Hematopoietic multipotent progenitor cell treated with erythropoietin and hydrocortisone succinate and interleukin-3 and kit ligand, for 6 days (in vitro differentiated cells): ENCODE measurements at regions not wholly inside any gene's neighbourhood (a gene's known extent, or its start where the extent isn't known, plus 50 kb on each side); places are given as distances from the start of the nearest gene placed in this dataset.
A peak's percentile ranks its signal among the peaks of the same experiment; 100 is the strongest.
"Not testable (repeated sequence)": the region's sequence is repeated elsewhere in the genome, so short reads cannot be mapped to it uniquely, and the experiment has no call there.

ENCODE experiments used
- DNase-seq: peaks from one replicate; pipeline ENCODE4 v3.0.0-alpha.2; 2015

DNA sequence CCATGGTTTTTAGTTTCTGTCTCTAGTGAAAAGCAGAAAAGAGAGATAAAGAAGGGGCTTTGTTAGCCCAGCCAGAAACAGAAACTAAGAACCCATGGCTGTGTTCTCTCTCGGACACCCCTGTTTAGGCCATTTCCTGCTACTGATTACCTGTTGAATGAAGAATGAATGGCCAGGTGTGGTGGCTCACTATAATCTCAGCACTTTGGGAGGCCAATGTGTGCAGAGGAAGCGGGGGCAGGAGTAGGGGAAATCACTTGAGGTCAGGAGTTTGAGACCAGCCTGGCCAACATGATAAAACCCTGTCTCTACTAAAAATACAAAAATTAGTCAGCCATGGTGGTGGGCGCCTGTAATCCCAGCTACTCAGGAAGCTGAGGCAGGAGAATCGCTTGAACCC, 93.8 kb upstream of the MSH6 start:
- DNase-seq = not testable (repeated sequence)

DNA sequence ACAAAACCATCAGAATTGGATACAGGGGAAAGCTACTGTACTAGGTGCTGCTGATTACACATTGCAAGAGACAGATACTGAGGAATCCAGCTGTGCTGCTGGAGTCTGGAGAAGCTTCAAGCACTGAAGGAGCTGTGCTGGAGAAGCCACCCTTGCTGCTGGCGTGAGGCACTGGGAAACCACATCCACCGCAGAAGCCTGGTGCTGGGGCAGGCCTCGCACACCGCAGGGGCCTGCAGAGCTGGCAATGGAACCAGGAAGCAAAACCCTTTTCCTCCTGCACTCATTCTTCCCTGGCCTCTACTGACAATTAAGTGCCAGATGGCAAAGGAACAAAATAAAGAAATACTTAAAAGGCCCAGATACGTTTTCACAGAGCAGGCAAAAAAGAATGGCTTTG, 94.4 kb upstream of the MSH6 start:
- DNase-seq = no peak

DNA sequence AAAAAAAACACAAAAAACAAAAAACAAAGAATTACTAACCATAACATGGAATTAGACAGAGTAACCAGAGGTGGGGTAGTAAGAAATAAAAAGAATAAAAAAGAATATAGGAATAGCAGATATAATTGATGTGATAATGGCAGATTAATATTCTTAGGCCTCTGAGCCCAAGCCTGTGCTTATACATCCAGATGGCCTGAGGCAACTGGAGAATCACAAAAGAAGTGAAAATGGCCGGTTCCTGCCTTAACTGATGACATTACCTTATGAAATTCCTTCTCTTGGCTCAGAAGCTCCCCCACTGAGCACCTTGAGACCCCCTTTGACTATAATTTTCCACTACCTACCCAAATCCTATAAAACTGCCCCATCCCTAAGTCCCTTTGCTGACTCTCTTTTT, 95.1 kb upstream of the MSH6 start:
- no peak for DNase-seq

DNA sequence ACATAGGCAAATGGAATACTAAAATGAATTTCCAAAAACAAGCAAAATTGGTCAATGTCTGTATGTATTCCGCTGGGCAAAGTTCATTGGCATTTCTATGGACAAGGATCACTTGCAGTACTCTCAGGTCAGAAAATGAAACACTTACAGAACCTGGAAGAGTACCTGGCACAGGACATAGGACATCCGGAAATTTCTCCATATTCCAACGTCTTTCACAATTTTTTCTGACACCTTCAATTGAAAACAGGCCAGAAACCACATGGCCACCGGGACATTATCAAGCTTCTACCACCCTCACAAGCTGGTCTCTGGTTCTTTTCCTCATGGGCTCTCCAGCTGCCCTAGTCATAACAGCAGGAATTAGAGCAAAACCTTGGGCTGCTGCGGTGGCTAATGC, 96.9 kb upstream of the MSH6 start:
- DNase-seq = no peak

DNA sequence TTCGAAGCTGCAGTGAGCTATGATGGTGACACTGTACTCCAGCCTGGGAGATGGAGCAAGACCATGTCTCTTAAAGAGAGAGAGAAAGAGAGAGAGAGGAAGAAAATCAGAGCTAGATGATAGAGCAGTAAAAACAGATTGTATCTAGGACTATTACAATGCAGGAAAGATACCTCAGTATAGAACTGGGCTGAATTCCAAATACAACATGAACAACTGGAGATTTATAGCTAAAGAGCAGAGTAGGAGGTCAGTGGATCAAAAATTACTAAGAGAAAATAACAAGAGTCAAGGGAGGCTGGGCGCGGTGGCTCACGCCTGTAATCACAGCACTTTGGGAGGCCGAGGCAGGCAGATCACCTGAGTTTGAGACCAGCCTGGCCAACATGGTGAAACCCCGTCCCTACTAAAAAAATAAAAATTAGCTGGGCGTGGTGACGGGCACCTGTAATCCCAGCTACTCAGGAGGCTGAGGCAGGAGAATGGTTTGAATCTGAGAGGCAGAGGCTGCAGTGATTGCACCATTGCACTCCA, 100.7 kb upstream of the MSH6 start:
- no peak for DNase-seq

DNA sequence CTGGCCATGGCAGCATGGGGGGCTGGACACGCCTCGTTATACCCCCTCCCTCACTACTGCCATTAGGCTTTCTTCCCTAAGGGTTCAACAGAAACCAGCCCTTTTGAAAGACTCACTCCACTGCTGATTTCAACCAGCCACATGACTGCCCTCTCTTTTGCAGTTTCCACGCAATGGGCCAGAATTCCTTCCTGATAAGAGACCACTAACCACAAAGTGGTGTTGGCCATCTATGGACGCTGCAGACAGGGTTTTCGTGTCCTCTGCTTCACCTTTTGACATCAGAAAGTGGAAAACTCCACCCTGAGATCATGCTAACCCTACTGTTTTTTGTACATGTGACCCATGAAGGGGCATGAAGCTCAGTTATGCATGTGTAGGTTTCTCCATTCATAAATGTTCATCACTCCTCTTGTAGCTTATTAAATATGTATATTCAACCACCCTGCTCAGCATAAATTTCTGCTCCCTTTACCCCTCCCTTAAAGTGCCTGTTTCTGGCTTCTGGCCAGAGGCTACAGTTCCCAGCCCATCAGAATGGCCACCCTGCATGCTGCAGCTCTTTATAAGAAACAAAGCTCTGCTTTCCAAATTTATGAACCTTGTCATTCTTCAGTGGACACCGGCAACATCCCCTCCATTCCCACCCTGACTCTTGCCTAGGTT, 105.6 kb upstream of the KCNK12 start:
- DNase-seq = peak; percentile 71

DNA sequence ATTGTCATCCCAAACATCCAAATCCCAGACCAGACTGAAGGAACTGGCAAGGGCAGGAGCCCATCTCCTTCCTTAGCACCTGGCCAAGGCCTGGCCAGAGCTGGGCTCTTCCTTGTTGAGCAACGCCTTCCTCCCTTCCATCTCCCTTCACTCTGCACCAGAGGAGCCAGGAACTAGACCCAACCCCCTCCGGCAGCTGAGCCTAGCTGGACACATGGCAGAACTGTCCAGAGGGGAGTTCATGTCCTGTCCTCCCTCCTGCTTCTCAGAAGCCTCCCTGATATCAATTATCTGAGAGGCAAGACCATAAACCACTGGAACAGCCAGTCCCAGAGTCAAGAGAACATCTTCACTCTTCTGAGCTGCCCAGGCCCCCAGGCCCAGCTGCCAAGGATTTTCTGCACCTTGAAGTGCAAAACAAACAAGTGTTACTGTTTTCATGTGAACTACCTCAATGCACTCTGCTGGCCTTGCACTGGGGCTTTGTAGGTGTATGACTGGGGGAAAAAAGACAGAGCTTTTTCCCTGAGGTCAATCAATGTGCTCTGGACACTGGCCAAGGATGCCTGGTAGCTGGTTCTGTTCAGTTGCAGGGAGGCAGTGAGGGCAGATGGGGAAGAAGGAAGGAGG, 104.5 kb upstream of the KCNK12 start:
- DNase-seq = no peak

DNA sequence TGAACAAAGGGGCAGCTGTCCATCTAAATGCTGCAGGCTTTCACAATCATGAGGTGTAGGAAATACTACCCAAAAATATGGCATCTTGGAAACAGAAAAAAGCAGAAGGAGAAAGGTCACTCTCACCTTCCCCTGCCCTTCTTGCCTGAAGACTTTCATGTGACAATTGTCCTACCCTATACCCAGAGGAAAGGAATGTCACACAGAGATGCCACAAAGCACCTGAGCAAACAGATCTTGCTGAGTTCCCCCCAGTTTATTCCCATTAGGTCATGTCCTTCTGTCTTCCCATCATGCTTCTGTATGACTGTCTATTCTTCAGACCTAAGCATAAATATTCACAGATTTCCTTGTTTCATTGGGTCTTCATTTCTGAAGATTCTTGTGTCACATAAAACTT, 95.5 kb upstream of the KCNK12 start:
- DNase-seq = no peak

DNA sequence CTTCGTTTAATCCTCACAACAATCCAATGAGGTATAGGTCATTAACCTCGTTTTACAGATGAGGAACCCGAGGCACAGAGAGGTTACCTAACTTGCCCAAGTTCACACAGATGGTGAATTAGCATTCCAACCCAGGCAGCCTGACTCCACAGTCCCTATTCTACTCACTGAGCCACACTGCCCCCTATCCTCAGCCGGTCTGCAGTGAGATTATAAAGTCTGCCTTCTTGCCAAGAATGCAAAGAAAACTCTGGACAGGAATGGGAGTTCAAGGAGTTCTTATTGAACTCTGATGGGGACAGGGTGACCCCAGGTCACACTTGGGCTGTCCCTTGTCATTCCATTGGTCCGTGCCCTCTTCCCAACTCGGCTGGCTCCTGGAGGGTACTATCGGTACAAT, 94.0 kb upstream of the KCNK12 start:
- peak; percentile 32 for DNase-seq

DNA sequence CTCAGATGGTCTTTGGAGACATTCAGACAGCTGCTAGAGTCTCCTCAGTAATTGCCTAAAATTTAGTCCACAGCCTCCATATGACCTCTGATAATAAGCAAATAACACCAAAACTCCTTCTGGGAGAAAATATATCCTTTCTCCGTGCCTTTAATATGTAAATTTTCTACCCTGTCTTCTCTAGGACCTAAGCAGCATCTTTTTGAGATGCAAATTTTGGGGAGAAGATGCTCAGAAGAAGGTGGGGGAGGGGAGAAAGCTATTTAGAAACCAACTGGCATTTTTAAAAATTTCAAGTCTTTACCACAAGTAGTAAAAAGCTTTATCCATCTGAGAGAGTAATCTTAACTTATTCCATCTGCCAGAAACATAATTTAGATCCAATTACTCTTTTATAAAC, 91.8 kb upstream of the KCNK12 start:
- DNase-seq = no peak

DNA sequence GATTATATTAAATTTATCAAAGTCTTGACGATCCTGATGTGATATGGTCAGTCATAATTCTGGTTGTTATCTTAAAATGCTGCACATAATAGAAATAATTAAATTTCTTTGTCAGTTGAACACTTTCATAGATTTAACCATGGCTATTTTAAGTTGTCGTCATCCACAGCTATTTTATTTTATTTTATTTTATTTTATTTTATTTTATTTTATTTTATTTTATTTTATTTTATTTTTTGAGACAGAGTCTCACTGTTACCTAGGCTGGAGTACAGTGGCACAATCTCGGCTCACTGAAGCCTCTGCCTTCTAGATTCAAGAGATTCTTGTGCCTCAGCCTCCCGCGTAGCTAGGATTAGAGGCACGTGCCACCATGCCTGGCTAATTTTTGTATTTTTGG, 90.5 kb upstream of the KCNK12 start:
- DNase-seq = no peak

DNA sequence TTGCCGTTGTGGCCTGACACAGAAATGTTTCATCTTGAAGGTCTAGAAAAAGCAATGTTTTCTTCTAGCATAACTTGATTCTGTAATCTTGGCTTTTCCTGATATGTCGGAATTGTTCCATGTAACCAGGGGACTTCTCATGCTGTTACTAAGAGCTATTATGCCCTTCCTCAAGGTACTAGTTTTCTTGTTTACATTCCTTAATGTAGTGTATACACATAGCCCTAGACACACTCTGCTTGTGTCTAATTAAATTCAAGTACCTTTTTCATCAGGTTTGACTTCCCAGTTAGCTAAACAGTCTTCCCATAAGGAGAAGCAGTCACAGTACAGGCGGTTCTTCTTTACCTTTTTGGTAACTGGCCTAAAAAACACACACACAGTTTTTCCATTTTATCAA, 89.4 kb upstream of the KCNK12 start:
- DNase-seq = no peak

DNA sequence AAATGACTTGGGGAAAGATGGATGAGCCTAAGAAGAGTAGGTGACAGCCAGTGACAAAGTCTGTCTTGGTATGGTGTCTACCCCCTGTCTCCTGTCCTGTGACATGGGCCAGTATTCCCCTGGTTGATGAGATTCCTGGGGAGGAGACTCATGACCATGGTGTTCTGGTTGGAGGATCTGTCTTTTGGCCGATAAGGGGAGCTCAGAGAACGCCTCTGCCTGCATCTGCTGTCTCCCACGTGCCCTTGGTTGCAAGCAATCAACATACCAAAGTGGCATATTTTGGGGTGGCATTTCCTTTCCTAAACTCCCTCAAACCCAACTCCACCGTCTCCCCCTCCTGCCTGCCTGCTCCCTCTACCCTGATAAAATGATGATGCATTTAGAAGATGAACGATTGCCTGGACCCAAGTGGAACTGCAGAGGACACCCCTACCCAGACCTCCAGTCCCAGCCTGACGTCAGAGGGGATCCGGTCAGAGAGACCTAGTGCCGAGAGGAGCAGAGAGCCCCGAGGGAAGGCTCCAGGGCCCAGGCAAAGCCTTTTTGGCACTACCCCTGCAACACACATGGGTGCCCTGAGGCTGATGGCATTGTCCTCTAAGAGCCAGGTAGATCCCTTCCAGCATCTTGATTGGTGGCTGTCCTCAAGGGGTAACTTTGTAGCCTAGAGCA, 88.0 kb upstream of the KCNK12 start:
- no peak for DNase-seq

DNA sequence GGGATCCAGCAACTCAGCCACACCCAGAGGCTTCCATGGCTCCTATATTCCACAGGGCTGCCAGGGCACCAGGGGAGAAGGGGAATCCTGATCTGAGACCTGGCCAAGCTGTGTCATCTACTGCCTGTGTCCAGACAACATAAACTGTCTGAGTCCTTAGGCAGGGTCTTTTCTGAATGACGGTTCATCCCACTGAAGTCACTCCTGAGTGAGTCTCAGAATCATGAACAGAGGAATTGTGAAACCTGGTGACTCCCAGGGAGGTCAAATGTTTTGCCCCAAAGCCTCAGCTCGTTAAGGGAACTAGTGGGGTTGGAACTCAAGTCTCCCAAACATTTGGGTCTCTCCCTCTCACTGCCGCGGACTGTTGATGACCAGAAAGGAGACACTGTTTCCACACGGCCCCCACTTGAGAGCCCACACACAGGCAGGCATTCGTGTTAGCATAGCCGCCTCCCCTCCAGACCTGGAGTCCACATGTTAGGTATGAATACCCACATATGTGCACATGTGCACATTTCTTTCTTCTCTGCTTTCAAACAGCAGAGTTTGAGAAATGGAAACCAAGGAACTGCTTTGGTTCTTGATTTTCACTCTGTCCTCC, 87.2 kb upstream of the KCNK12 start:
- DNase-seq = no peak

DNA sequence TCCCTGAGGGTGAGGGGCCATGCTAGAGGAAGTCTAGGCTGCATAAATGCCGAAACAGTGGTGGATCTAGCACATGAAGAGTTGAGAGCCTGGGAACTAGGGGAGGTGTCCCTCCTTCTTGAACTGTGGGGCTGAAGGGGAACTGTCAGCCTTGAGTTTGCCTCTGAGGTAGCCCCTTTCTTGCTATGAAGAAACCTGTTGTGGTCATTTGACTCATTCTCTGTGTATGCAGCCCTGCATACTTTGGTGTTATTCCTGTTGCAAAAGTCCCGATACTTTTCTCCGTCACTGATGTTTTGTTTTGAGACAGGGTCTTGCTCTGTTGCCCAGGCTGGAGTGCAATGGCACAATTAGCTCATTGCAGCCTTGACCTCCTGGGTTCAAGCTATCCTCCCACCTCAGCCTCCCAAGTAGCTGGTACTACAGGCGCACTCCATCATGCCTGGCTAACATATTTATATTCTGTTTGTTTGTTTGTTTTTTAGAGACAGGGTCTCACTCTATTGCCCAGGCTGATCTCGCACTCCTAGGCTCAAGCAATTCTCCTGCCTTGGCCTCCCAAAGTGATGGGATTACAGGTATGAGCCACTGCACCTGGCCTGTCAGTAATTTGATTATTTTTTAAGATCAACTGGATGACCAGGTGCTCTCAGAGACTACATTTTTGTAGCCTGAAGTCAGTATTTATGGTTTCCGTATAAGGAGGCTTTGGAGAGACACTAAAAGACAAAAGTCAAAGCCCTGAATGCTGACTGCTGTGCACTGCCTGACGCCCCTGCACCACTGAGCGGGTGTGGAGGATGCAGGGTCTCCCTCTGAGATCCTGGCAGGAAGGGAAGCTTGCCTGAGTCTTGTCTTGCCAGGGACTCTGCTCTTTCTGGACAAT, 86.2 kb upstream of the KCNK12 start:
- DNase-seq = no peak

DNA sequence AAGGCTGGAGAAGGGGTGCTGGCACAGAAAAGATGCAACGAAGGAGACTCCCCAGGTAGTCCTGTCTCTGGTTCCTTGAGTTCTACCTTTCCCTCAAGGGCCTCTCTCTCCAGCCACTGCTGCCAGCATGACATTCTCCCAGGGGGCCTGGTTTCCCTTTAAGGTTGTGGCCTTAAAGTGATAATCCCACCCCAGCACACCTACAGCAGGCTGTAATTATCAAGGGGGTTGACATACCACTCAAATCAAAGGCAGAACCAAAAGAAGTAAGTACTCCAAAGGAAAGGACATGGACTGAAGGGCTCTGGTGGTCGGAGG, 84.7 kb upstream of the KCNK12 start:
- DNase-seq = no peak

DNA sequence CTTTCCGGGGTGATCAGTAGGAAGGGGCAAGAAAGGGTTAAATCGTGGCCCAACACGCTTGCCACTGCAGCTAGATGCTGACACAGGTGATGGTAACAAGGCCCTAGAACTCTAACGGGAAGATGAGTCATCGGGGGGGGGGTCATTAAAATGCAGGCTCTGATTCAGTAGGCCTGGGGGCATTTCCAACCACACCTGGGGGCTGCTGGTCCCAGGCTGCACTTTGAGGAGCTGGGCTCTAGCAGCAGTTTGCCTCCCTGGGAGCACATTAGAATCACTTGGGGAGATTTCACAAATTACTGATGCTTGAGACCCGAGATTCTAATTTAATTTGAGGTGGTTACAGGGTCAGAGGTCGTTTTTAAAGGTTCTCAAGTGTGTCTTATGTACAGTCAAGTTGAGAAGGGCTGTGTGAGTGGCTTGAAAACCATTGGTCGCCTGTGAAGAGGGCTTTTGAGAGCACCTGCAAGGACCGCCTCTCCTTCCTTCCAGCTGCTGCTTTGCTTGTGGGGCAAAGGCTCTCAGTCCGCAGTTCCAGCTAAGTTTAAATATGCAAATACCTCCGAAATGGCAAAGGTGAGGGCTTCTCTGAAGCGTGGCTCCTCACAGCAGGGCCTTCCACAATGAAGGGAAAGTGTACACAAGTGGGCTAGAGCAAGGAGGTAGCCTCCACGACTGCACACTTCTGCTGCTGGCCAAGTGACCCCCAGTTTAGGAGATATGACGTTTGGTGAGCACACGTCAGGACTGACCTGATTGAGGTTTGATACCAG, 84.2 kb upstream of the KCNK12 start:
- no peak for DNase-seq

DNA sequence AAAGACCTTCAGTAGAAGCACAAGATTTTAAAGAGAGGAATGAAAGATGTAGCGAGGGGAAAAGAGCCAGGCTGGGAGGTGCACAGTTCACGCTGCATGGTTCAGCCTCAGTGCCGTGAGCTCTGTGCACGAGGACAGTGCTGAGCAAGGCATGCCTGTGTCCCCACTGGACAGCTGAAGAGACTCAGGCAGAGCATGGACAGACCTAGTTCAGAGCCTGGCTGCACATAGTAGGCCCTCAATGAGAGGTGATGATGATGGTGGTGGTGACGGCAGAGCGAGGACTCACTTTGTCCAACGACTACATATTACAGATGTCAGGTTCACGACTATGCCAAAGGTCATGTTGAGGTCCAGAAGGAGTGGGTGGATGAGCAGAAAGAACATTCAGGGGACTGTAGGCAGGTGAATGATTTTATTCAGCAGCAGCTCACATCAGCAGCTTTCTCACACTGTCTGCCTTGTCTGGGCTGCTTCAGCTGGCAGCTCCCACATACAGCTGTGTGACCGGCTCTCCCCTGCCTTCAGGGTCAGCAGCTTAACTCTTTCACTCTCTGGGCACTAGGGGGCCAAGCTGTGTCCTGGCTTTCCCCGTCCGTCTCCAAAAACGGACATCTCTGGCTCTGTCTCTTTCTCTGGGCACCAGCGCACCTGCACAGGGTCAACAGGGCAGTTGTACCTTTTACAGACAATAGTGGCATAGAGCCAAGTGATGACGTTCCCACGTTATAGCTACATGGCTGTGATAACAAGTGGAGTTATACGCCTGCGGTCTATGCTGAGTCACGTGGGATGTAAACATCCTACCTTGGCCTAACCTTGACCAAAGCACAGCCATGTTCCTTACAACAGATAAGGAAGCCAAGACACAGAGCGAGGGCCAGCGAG, 83.4 kb upstream of the KCNK12 start:
- DNase-seq = no peak

DNA sequence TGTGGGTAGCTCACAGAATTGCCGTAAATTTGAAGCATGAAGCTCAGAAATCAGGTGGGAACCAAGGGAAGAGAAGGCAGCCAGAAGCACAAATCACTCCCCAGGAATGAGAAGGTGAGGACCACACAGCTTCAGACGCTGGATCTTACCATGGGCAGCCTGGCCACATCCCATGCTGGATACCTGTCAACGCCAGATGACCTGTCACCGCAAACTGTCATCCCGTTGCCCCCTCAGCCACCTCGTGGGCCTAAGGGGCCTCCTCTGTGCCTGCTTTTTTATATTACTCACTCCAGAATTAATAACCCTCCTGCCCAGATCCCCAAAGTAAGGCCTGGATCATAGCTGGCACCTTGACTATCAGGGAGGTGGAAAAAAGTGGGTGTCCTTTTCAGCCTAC, 82.3 kb upstream of the KCNK12 start:
- no peak for DNase-seq

DNA sequence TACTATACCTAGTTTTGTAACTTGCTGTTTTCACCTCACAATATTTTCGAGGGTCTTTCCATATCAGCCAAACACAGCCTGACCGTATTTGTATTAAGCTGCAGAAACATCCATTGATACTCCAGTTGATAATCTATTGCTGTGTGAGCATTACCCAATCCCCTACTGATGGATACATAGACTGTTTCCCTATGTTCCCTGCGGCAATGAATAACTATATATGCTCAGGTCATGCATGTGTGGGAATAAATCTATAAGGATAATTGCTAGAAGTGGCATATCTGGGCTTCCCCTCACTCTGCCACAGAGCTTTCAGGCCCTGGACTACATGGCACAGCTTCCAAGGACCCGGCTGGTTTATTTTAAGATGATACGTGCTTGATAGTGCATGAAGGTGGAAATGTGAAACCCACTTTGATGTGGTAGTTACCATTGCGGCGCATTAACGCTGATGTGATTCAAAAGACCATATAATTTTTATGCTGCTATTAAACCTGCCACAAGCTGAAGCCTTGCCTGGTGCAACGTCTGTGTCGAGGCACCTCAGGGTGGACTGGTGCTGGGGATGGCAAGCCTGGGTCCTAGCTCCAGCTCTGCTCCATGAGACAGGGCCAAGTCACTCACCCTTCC, 81.4 kb upstream of the KCNK12 start:
- DNase-seq = no peak

DNA sequence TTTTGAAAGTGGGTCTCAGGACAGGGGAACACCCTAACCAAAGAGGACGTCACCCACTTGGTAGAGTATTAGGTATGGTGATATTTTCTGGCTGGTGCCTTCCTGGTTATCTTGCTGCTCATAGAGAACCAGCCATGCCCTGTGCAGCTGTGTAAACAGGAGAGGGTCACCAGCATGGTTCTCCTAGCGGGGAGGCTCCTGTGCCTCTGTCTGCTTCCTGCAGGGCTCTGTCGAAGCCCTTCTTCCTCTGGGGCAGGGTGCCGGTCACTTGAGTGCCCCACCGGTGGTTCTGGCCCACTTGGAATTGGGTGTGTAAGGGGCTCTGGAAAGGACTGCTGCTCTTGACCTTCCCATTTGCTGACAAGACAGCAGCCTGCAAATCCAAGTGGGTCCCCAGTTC, 80.5 kb upstream of the KCNK12 start:
- no peak for DNase-seq
